DOHH2 (cell line): ENCODE measurements at regions not wholly inside any gene's neighbourhood (a gene's known extent, or its start where the extent isn't known, plus 50 kb on each side); places are given as distances from the start of the nearest gene placed in this dataset.

Experiments
- H3F3A ChIP-seq: fragments of 200-600 bp; sonication (generic), shearing (Covaris generic); 2 replicates; pipeline ENCODE4 v1.6.0; 2016; ENCODE audit warnings: antibody characterized with exemption, mild to moderate bottlenecking; ENCODE audit not compliant: control insufficient read depth, insufficient read depth
- H3K27ac ChIP-seq: fragments of 200-600 bp; sonication (generic); 2 replicates; pipeline ENCODE4 v1.5.1; 2014; ENCODE audit warnings: low read depth, mild to moderate bottlenecking, low read length, moderate library complexity
- H3K27me3 ChIP-seq: fragments of 200-600 bp; sonication (generic); 2 replicates; pipeline ENCODE4 v1.6.1; 2014; ENCODE audit warnings: mild to moderate bottlenecking, low read length, mixed read lengths; ENCODE audit not compliant: control insufficient read depth
- H3K36me3 ChIP-seq: fragments of 200-600 bp; sonication (generic); 2 replicates; pipeline ENCODE4 v1.6.1; 2014; ENCODE audit warnings: mild to moderate bottlenecking, low read length, moderate library complexity, mixed read lengths; ENCODE audit not compliant: control insufficient read depth
- H3K4me1 ChIP-seq: fragments of 200-600 bp; sonication (generic); 2 replicates; pipeline ENCODE4 v1.6.1; 2014; ENCODE audit warnings: mild to moderate bottlenecking, low read length, mixed read lengths; ENCODE audit not compliant: control insufficient read depth
- H3K4me2 ChIP-seq: fragments of 200-600 bp; sonication (generic); 2 replicates; pipeline ENCODE4 v1.6.0; 2014; ENCODE audit warnings: mild to moderate bottlenecking, low read length, moderate library complexity
- H3K4me3 ChIP-seq: fragments of 200-600 bp; sonication (generic); 2 replicates; pipeline ENCODE4 v1.5.1; 2014; ENCODE audit warnings: mild to moderate bottlenecking, low read length, mixed read lengths
- H3K79me2 ChIP-seq: fragments of 200-600 bp; sonication (generic); 2 replicates; pipeline ENCODE4 v1.6.1; 2014; ENCODE audit warnings: mild to moderate bottlenecking, low read length, mixed read lengths; ENCODE audit not compliant: control insufficient read depth
- H3K9me2 ChIP-seq: fragments of 200-600 bp; sonication (generic); replicated peaks from 2 replicates; pipeline ENCODE4 v1.6.1; 2014; ENCODE audit warnings: mild to moderate bottlenecking, low read length, mixed read lengths; ENCODE audit not compliant: control insufficient read depth
- H3K9me3 ChIP-seq: fragments of 200-600 bp; sonication (generic); 2 replicates; pipeline ENCODE4 v1.6.1; 2014; ENCODE audit warnings: antibody characterized with exemption, low read length, mixed read lengths; ENCODE audit not compliant: control insufficient read depth, insufficient read depth
- H4K20me1 ChIP-seq: fragments of 200-600 bp; sonication (generic); 2 replicates; pipeline ENCODE4 v1.6.0; 2014; ENCODE audit warnings: low read depth, mild to moderate bottlenecking, antibody characterized with exemption, low read length, moderate library complexity; ENCODE audit not compliant: control insufficient read depth, insufficient read depth
- EZH2phosphoT487 ChIP-seq: fragments of 200-600 bp; sonication (generic); IDR thresholded peaks from 2 replicates; pipeline ENCODE4 v1.6.1; 2017; ENCODE audit warnings: borderline replicate concordance, mild to moderate bottlenecking, antibody characterized with exemption, low read length, moderate library complexity, mixed read lengths
- TF ChIP-seq, protein P1 (sequence below): fragments of 200-600 bp; sonication (generic); IDR thresholded peaks from one replicate; pipeline ENCODE4 v1.5.1; 2014; ENCODE audit warnings: antibody characterized with exemption, mild to moderate bottlenecking, low read depth, low read length; ENCODE audit not compliant: poor library complexity, severe bottlenecking

DNA sequence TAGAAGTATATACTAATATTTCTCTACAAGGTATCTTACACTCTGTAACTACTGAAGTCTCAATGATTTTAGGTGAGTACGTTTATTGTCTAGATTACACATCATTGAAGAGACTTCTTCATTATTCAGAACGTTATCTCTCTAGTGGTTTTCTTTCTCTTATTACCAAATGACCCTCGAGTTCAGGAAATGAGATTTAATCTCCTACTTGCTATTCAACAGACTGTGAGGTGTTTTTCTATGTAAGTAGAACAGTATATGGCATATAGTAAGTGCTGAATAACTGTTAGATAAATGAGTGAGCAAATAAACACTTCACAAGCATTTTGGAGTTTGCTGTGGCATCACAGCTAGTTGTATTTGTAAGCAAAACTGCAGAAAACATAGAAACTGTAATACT is 947.2 kb upstream of the SLC39A10 start:
- Histone ChIP-seq H3K4me3 (no peak overlapping the region), H3K27ac (no peak overlapping the region), H3K4me1 (no peaks in the 10 kb centered on the region), H3K9me3 (no peaks in the 10 kb centered on the region), H3K27me3 (no peaks in the 10 kb centered on the region), H3K4me2 (no peak overlapping the region), H3K79me2 (no peaks in the 10 kb centered on the region), H3K36me3 (no peaks in the 10 kb centered on the region), H3F3A (no peaks in the 10 kb centered on the region), H3K9me2 (no peaks in the 10 kb centered on the region), H4K20me1 (no peaks in the 10 kb centered on the region)
- no peak for TF ChIP-seq EZH2phosphoT487

DNA sequence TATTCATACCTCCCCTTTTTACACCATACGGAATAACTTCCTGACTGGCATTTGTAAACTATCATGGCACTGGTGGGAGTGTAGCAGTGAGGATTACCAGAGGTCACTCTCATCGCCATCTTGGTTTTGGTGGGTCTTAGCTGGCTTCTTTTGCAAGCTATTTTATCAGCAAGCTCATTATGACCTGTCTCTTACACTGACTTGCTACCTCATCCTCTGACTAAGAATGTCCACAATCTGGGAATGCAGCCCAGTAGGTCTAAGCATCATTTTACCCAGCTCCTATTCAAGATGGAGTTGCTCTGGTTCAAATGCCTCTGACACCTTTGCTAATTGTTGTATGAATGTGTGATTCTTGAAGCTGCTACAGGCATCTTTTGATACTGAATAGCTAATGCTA is 950.8 kb upstream of the SLC39A10 start:
- no peaks in the 10 kb centered on the region for H3K79me2 ChIP-seq
- H3K36me3 ChIP-seq = no peaks in the 10 kb centered on the region
- no peaks in the 10 kb centered on the region for H3F3A ChIP-seq
- no peaks in the 10 kb centered on the region for H3K4me1 ChIP-seq
- H4K20me1 ChIP-seq = no peaks in the 10 kb centered on the region
- no peak overlapping the region for H3K4me3 ChIP-seq
- H3K27me3 ChIP-seq = no peaks in the 10 kb centered on the region
- H3K9me3 ChIP-seq = no peaks in the 10 kb centered on the region
- H3K4me2 ChIP-seq = no peak overlapping the region
- TF ChIP-seq, protein P1, sequence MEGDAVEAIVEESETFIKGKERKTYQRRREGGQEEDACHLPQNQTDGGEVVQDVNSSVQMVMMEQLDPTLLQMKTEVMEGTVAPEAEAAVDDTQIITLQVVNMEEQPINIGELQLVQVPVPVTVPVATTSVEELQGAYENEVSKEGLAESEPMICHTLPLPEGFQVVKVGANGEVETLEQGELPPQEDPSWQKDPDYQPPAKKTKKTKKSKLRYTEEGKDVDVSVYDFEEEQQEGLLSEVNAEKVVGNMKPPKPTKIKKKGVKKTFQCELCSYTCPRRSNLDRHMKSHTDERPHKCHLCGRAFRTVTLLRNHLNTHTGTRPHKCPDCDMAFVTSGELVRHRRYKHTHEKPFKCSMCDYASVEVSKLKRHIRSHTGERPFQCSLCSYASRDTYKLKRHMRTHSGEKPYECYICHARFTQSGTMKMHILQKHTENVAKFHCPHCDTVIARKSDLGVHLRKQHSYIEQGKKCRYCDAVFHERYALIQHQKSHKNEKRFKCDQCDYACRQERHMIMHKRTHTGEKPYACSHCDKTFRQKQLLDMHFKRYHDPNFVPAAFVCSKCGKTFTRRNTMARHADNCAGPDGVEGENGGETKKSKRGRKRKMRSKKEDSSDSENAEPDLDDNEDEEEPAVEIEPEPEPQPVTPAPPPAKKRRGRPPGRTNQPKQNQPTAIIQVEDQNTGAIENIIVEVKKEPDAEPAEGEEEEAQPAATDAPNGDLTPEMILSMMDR = no peak
- no peak for TF ChIP-seq EZH2phosphoT487
- H3K27ac ChIP-seq = no peak overlapping the region
- no peaks in the 10 kb centered on the region for H3K9me2 ChIP-seq

DNA sequence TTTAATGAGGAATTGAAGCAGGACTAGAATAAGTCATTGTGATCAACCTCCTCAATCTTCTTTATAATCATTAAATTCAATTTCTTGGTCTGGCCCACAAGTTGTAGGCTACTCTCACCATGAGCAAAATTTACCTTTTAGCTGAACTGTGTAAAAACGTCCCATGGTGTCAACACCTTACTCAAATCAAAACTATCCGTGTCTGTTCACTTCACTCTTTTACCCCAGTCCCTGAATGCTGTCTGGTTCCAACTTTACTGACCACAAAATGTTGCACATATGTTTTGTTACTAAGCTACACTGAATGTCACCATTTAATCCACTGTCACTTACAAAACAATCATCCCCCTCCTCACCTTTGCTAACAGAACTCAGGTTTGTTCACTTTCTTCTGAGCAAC is 951.6 kb upstream of the SLC39A10 start:
- Histone ChIP-seq H3K9me2 (no peaks in the 10 kb centered on the region), H3K4me2 (no peak overlapping the region), H3K4me1 (no peaks in the 10 kb centered on the region), H3K36me3 (no peaks in the 10 kb centered on the region), H4K20me1 (no peaks in the 10 kb centered on the region), H3K27me3 (no peaks in the 10 kb centered on the region), H3K9me3 (no peaks in the 10 kb centered on the region), H3K27ac (no peak overlapping the region), H3K4me3 (no peak overlapping the region), H3F3A (no peaks in the 10 kb centered on the region), H3K79me2 (no peaks in the 10 kb centered on the region)
- TF ChIP-seq EZH2phosphoT487 = no peak
- TF ChIP-seq, protein P1 = no peak

DNA sequence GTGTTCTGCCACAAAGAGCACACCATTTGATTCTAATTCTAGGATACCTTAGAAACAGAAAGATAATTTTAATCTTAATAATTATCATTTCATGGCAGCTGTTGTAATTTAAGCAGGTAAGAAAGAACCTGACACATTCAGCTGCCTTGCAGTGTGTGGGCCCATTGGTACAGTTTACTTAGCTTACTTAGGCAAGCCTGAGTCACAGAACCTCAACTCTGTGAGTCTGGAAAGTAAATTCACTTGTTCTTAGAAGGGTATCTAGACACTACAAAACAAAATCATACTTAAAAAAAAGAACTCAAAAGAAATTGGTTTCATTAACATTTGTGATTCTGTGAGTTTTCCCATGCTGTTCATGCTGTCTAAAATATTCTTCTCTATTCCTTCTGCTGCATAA is 956.3 kb upstream of the SLC39A10 start:
- Histone ChIP-seq H3K9me2 (no peaks in the 10 kb centered on the region), H3K79me2 (no peaks in the 10 kb centered on the region), H3K36me3 (no peaks in the 10 kb centered on the region), H3K4me2 (no peak overlapping the region), H3F3A (no peaks in the 10 kb centered on the region), H3K4me3 (no peak overlapping the region), H3K27me3 (no peaks in the 10 kb centered on the region), H4K20me1 (no peaks in the 10 kb centered on the region), H3K27ac (no peak overlapping the region), H3K9me3 (no peaks in the 10 kb centered on the region), H3K4me1 (no peaks in the 10 kb centered on the region)
- TF ChIP-seq EZH2phosphoT487 = no peak
- TF ChIP-seq, protein P1 = no peak
